Ovary (tissue), 7 donors: ENCODE measurements at regions not wholly inside any gene's neighbourhood (a gene's known extent, or its start where the extent isn't known, plus 50 kb on each side); places are given as distances from the start of the nearest gene placed in this dataset.

Source experiments
- DNase-seq, 5 donors: peaks; one replicate each; pipeline ENCODE4 v3.0.0-alpha.2; 2019 to 2020
- H3K27ac ChIP-seq, 2 donors: fragments of 200-600 bp; one replicate each; pipeline versions ENCODE4 v1.5.1 to v1.8.0; 2019 to 2022
- H3K27me3 ChIP-seq: fragments of 200-600 bp; one replicate; pipeline ENCODE4 v1.8.0; 2022
- H3K36me3 ChIP-seq: fragments of 200-600 bp; sonication (generic); one replicate; pipeline ENCODE4 v1.5.1; 2019
- H3K4me1 ChIP-seq: one replicate; pipeline ENCODE4 v1.8.1; 2013; ENCODE audit warnings: mild to moderate bottlenecking, moderate library complexity; ENCODE audit not compliant: insufficient read depth
- H3K4me3 ChIP-seq: fragments of 200-600 bp; sonication (generic); one replicate; pipeline ENCODE4 v1.5.1; 2017
- H3K9me3 ChIP-seq, 2 donors: fragments of 200-600 bp in 1 of 2; sonication (generic) in 1 of 2; one replicate each; pipeline versions ENCODE4 v1.5.1 to v1.8.1; 2013 to 2019; ENCODE audit warnings: mild to moderate bottlenecking in 1 of 2, moderate library complexity in 1 of 2
- EP300 ChIP-seq: sonication (generic); formaldehyde crosslinking; IDR thresholded peaks from one replicate; pipeline ENCODE4 v1.6.1; 2017; ENCODE audit warnings: antibody characterized with exemption
- POLR2A ChIP-seq: fragments of 450-650 bp; IDR thresholded peaks from one replicate; pipeline ENCODE4 v1.6.1; 2017; ENCODE audit warnings: antibody characterized with exemption, mild to moderate bottlenecking, moderate library complexity
- WGBS, 3 donors: extraction: QIAGEN DNeasy Blood & Tissue Kit in 1 of 3; methylation state at CpG; one replicate each; pipeline versions ENCODE4 v1.1.5 to v1.1.7; 2013 to 2017; 5-methylcytosine and 5-hydroxymethylcytosine counted together
- intact Hi-C, 4 donors: fragments of 100-400 bp; cut with DNase I; formaldehyde crosslinking; loops; one replicate each; pipeline versions ENCODE4 v1.11.0 to v1.15.1; 2022 to 2023
- TF ChIP-seq, protein P1 (sequence below), 3 donors: fragments of 450-650 bp in 2 of 3; fragments of 200-600 bp in 1 of 3; IDR thresholded peaks; one replicate each; pipeline versions ENCODE4 v1.5.1 to v1.8.0; 2016 to 2022; ENCODE audit warnings: antibody characterized with exemption in 3 of 3, mild to moderate bottlenecking in 1 of 3
- donor health status: DM: no; HTN: no; CAD: no; lungs with moderate emphysema.
- donor health status: DM: no; HTN: no; CAD: no.
- donor health status: Bipolar disorder and iron deficiency.
- donor health status: DM: no; HTN: no; CAD: no.
- donor health status: DM: yes; HTN: yes; CAD: no.

DNA sequence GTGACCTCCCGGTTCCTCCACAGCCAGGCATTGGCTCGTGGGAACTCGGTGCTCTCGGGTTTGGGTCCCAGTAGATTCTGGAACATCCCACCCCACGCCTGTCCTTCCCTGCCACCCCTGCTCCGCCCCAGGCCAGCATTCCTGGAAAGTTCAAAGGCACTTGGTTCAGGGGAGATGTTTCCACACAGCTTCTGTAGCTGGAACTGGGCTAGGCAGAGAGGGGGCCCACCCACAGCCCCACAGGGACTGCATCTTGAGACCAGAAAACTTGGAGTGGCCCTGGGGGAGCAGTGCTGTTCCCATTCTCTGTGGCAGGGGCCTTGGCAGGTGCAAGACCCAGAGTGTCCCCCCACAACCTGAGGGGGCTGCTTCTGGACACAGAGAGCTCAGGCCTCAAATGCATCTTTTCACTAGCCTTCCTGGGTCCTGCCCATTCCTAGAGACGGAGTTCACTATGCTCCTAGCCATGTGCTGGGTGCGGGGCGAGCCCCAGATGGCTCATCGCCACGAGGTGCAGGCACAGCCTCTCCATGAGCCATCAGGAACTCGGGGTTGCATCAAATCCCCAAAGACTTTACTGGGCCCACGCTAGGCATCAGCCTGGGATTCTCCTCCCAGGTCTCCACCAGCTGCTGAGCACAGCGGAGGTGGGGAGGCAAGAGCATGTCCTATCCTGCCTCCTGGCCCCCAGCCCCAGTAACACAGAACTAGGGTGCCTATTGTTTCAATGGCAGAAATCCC, 68.7 kb downstream of the ZFP36L2 start:
- Histone ChIP-seq H3K27ac (peak overlapping the region in 1 of 2 donors; percentile 75), H3K9me3 (no peaks in the 10 kb centered on the region), H3K4me1 (peaks cover 14% of the 10 kb centered on the region), H3K27me3 (no peaks in the 10 kb centered on the region), H3K36me3 (no peaks in the 10 kb centered on the region), H3K4me3 (no peak overlapping the region)
- intact Hi-C loops, result no loop called here
- no peak for DNase-seq
- TF ChIP-seq EP300 (no peak), POLR2A (no peak)
- TF ChIP-seq, protein P1, sequence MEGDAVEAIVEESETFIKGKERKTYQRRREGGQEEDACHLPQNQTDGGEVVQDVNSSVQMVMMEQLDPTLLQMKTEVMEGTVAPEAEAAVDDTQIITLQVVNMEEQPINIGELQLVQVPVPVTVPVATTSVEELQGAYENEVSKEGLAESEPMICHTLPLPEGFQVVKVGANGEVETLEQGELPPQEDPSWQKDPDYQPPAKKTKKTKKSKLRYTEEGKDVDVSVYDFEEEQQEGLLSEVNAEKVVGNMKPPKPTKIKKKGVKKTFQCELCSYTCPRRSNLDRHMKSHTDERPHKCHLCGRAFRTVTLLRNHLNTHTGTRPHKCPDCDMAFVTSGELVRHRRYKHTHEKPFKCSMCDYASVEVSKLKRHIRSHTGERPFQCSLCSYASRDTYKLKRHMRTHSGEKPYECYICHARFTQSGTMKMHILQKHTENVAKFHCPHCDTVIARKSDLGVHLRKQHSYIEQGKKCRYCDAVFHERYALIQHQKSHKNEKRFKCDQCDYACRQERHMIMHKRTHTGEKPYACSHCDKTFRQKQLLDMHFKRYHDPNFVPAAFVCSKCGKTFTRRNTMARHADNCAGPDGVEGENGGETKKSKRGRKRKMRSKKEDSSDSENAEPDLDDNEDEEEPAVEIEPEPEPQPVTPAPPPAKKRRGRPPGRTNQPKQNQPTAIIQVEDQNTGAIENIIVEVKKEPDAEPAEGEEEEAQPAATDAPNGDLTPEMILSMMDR (IDR thresholded peaks at IDR 0.05), result no peak
- WGBS, 3 donors, result 89 to 93% (median 90%) methylated on average over 14 of the region's 14 CpGs

DNA sequence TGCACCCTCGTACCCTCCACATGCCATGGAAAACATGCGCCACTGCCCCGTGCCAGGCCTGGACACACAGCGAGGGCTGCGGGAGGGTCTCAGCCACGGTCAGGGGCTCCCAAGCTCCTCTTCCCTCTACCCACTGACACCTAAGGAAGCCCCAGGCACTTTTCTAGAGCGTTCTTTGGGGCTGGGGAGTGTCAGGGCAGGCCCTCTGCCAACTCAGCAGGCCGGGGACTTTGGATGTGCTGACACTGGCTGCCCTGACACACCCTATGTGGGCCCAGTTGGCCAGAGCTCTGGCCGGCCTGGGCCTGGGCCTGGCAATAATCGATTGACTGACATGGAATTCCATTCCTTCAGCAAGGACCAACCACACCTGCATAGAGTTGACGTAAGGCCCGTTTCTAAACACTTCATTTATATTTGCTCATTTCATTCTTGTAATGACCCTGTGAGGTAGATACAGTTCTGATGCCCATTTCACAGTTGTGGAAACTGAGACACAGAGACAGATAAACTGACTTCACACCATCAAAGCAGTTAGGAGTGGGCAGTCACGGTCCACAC, 70.5 kb downstream of the ZFP36L2 start:
- H3K27ac ChIP-seq, result no peak overlapping the region
- no peak for DNase-seq
- no peaks in the 10 kb centered on the region for H3K36me3 ChIP-seq
- no peaks in the 10 kb centered on the region for H3K9me3 ChIP-seq
- H3K4me1 ChIP-seq, result peaks cover 14% of the 10 kb centered on the region
- H3K27me3 ChIP-seq, result no peaks in the 10 kb centered on the region
- intact Hi-C loops, result no loop called here
- TF ChIP-seq EP300, result no peak
- TF ChIP-seq, protein P1 (IDR thresholded peaks at IDR 0.05), result no peak
- TF ChIP-seq POLR2A, result no peak
- no peak overlapping the region for H3K4me3 ChIP-seq
- 93 to 97% (median 94%) methylated on average over 13 of the region's 13 CpGs for whole genome bisulfite sequencing, 3 donors

DNA sequence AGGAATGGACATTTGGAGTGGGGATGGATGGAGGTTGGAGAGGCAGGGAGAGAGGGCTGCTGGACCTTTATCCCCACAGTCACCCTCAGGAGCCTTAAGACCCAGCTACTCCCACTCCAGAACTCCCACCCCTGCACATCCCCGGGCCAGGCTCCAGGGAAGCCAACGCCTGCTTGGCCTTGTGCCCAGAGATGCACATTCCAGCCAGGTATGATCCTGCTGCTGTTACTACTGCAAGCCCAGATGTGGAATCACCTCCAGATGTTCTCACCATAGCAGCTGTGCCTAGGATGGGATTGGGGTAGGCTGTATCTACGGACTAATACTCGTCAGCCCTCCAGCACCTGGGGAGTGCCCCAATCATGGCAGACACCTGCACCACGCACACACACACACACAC, 71.7 kb downstream of the ZFP36L2 start:
- no peaks in the 10 kb centered on the region for H3K9me3 ChIP-seq
- WGBS, 3 donors, result 77 to 82% (median 79%) methylated on average over 5 of the region's 5 CpGs
- no peak overlapping the region for H3K4me3 ChIP-seq
- peaks cover 11% of the 10 kb centered on the region for H3K4me1 ChIP-seq
- H3K27me3 ChIP-seq, result no peaks in the 10 kb centered on the region
- intact Hi-C loops, result no loop called here
- no peak overlapping the region for H3K27ac ChIP-seq
- TF ChIP-seq, protein P1 (IDR thresholded peaks at IDR 0.05), result no peak
- DNase-seq, result no peak
- no peaks in the 10 kb centered on the region for H3K36me3 ChIP-seq

DNA sequence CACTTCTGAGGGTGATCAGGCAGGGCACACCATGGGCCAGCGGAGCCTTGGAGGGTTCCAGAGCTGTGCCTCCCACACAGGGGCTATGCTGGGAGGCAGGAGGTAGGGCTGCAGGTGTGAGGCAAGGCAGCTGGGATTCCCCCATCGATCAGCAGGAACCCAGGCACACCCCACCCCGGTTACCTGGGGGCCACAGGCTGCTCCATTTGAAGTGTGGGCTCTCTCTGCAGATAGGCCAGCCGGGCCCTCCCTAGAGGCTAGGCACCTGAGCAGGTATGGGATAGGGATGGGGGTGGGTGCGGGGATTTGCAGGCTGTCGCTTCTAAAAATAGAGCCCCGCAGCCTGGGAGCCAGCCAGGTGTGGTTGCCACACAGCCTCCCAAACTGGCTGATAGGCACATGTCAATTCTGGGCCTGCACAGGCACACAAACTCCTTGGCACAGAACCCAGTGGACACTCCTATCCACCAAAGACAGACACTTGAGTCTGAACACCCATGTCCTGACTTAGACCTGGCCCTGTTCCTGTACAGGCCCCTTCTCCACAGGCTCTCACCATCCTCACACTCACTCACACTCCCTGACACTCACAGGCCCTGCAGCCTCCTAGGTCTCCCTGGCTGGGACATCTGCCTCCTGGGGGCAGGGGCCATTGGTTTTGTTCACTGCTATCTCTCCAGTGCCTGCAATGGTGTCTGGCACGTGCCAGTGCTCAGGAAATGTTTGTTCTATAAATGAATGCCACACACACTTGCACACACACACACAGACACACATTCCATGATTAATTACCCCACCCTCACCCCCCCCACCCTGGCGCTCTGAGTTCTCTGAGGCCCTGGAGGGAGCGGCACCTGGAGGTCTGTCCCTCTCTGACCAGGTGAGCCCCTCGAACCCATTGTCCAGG, 73.4 kb downstream of the ZFP36L2 start:
- H3K4me1 ChIP-seq, result peaks cover 6% of the 10 kb centered on the region
- TF ChIP-seq, protein P1 (IDR thresholded peaks at IDR 0.05), result no peak
- TF ChIP-seq POLR2A, result no peak
- TF ChIP-seq EP300, result no peak
- H3K27me3 ChIP-seq, result no peaks in the 10 kb centered on the region
- H3K9me3 ChIP-seq, result no peaks in the 10 kb centered on the region
- intact Hi-C loops, result no loop called here
- H3K4me3 ChIP-seq, result no peak overlapping the region
- WGBS, 3 donors, result 88 to 92% (median 90%) methylated on average over 11 of the region's 11 CpGs
- no peak overlapping the region for H3K27ac ChIP-seq
- H3K36me3 ChIP-seq, result no peaks in the 10 kb centered on the region
- no peak for DNase-seq
